ENCODE measurements at regions not wholly inside any gene's neighbourhood (a gene's known extent, or its start where the extent isn't known, plus 50 kb on each side); places are given as distances from the start of the nearest gene placed in this dataset.

- TF ChIP-seq POLR2A (IDR thresholded peaks at IDR 0.05): no peak
- TF ChIP-seq, protein P1, sequence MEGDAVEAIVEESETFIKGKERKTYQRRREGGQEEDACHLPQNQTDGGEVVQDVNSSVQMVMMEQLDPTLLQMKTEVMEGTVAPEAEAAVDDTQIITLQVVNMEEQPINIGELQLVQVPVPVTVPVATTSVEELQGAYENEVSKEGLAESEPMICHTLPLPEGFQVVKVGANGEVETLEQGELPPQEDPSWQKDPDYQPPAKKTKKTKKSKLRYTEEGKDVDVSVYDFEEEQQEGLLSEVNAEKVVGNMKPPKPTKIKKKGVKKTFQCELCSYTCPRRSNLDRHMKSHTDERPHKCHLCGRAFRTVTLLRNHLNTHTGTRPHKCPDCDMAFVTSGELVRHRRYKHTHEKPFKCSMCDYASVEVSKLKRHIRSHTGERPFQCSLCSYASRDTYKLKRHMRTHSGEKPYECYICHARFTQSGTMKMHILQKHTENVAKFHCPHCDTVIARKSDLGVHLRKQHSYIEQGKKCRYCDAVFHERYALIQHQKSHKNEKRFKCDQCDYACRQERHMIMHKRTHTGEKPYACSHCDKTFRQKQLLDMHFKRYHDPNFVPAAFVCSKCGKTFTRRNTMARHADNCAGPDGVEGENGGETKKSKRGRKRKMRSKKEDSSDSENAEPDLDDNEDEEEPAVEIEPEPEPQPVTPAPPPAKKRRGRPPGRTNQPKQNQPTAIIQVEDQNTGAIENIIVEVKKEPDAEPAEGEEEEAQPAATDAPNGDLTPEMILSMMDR (IDR thresholded peaks at IDR 0.05 in 4 of 5, conservative IDR thresholded peaks at IDR 0.05 in 1 of 5): no peak
Measured at GRCh38 chr9:18051638-18052037, 422.3 kb upstream of the ADAMTSL1 start.
